RCC 7860 (cell line): ENCODE measurements at regions not wholly inside any gene's neighbourhood (a gene's known extent, or its start where the extent isn't known, plus 50 kb on each side); places are given as distances from the start of the nearest gene placed in this dataset.
A peak's percentile ranks its signal among the peaks of the same experiment; 100 is the strongest.

ENCODE experiments used
- DNase-seq: peaks from one replicate; pipeline ENCODE4 v3.0.0-alpha.2; 2015; ENCODE audit warnings: low spot score
- FAIRE-seq: peaks from 2 replicates; lab custom pipeline; 2012; peaks lifted over from hg19 to GRCh38; lab: Jason Lieb, UNC

DNA sequence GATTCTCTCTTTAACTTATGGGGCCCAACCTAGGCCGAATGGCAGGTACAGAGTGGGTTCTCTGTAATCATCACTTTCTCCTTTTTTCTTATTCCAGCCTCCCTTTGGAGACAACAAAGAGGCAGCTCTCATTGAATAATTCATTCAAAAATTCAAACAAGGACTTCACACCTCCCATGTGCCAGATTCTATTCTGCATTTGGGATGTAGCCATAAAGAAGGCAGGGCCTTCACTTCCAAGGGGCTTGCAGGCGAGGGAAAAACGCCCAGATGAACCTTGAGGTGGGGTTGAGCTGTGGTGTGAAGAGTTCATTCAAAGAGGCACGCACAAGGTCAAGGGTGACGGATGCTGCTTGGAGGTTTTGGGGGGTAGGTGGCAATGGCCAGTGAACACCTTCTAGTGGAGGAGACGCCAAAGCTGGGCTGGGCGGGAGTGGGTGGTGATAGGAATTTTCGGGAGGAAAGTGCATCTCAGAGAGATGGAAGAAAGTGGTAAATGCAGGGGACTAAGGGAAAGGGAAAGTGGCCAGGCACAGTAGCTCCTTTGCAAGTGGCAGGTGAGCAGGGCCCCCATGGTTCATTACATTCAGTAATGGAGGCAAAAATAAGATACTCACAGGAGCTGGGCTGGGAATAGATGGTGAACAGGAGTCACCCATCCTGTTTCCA is 499.6 kb downstream of the MIAT start:
- no peak for FAIRE-seq
- DNase-seq, result no peak

DNA sequence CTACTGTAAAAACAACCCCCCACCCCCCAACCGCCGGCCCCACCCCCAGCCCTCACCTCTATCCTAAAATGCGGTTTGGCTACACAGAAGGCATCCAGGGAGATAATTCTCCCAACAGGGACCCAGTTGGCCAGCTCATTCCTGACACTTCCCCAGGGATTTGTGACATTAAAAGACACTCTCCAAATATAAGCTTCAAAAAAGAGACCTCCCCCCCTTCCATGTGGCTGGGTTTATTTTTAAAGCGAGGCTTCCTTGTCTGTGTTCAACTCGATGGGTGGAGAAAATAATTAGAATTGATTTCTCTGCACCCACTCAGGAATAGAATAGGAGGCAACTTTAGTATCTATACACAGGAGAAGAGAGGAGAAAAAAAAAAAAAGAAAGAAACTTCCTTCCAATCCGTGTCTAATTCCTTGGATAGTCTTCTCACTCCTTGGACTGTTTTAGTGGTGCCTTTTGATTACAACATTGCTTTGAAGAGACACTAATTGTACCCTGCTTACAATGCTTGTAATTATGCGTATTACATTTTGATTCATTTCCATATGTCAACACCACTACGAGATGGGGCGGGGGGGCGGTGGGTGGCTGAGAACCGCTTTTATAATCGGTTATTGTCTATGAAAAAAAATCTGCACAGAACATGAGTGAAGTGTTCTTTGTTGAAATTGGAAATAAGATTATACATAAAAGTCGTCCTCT is 500.4 kb downstream of the MIAT start:
- FAIRE-seq (no peak), DNase-seq (no peak)

GRCh38 chr22:27159016-27159415 is 501.6 kb downstream of the MIAT start:
- no peak for DNase-seq
- FAIRE-seq, result no peak

- DNase-seq (no peak), FAIRE-seq (no peak)
These were observed 502.4 kb downstream of the MIAT start for GRCh38 chr22:27159716-27160295.

- DNase-seq, result no peak
- FAIRE-seq, result no peak
These were observed 506.1 kb downstream of the MIAT start for GRCh38 chr22:27163162-27164137.

DNA sequence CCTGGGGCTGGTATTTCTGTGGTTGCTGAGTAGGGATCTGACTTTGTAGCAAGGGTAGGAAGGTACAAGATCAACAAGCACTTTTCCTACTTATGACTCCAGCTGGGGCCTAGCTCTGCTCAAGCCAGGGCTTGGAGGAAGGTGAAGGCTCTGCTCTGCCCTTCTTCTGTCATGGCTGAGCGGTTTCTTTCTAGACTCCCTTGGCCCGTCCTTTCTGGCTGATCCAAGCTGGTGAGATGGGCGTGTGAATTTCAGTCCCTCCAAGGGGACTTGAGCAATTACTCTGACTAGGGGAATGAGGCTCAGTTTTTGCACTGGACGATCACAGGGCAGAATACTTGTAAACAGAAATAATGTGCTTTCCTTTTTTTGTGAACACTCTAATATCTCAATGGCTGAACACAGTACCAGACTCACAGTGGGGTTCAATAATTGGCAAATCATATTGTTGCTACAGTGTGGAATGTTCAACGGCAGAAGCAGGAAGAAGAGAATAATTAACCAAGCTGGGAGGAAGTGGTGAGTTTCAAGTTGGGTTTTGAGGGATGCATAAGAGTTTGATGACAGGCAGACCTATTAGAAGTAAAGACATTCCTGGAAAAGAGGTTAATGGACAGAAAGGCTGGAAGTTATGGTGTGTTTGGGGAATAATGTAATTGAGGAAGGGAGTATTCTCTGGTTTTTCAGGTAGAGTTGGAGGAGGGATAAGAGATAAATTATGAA is 507.6 kb downstream of the MIAT start:
- FAIRE-seq (peak; percentile 96), DNase-seq (peak; percentile 82)

- FAIRE-seq, result no peak
- no peak for DNase-seq
These were observed 511.3 kb downstream of the MIAT start for GRCh38 chr22:27168681-27169080.

GRCh38 chr22:27170491-27170890 is 513.1 kb downstream of the MIAT start:
- FAIRE-seq, result peak; percentile 95
- peak; percentile 94 for DNase-seq

DNA sequence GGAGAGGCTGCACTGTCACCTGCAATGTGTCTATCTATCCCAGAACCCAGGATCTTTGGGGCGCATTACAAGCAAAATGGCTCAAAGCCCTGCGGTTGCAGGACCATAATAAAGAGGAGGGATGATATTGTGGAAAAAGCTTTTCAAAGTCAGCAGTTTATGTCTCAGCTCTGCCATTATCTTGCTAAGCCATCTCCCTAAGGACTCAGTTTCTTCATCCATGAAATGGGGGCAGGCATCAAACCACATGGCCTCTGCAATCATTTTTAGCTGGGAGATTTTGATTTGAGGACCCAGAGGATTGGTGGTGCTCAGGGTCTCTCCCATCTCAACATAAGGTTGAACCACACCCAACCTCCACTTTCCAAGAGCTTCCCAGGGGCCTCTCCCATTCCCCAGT is 513.8 kb downstream of the MIAT start:
- DNase-seq, result no peak
- FAIRE-seq, result no peak

- no peak for FAIRE-seq
These were observed 516.1 kb downstream of the MIAT start for GRCh38 chr22:27173530-27173929.

GRCh38 chr22:27175021-27175838 is 517.8 kb downstream of the MIAT start:
- DNase-seq, result no peak

More at GRCh38 chr22:27173530-27173929, 516.1 kb downstream of the MIAT start:
- DNase-seq, result no peak

DNA sequence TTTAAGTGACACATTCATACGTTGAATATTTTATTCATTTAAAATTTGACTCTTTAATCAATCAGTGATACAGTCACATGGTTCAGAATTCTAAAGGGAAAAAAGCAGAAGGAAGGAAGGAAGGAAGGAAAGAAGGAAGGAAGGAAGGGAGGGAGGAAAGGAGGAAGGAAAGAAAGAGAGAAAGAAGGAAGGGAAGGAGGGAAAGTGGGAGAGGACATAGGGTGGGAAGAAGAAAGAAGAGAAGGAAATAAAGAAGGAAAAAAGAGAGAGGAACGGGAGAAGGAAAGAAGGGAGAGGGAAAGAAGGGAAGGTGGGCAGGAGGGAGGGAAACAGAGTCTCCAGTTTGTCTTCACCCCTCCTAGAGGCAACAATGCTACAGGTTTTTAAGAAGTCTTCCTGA is 518.6 kb downstream of the MIAT start:
- DNase-seq (no peak), FAIRE-seq (no peak)

More at GRCh38 chr22:27175021-27175838, 517.8 kb downstream of the MIAT start:
- no peak for FAIRE-seq

DNA sequence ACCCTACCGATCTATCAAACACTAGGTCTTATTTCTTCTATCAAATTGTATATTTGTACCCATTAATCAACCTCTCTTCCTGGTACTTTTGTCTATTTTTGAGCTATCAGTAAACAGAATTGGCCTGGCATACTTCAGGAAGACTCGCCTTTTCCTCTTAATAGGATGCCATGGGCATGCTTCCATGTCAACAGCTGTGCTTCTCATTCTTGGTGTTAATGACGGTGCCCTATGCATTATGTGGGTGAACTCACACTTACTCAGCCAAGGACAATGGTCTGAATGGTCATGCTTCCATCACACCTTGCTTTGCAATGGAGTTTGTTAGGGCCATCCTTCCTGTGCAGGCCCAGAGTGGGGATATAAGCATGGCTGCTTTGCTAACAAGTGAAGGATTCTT is 521.8 kb downstream of the MIAT start:
- DNase-seq (no peak), FAIRE-seq (no peak)

GRCh38 chr22:27181537-27181936 is 524.1 kb downstream of the MIAT start:
- DNase-seq (no peak), FAIRE-seq (no peak)

GRCh38 chr22:27183474-27183873 is 526.1 kb downstream of the MIAT start:
- no peak for FAIRE-seq
- DNase-seq, result no peak

DNA sequence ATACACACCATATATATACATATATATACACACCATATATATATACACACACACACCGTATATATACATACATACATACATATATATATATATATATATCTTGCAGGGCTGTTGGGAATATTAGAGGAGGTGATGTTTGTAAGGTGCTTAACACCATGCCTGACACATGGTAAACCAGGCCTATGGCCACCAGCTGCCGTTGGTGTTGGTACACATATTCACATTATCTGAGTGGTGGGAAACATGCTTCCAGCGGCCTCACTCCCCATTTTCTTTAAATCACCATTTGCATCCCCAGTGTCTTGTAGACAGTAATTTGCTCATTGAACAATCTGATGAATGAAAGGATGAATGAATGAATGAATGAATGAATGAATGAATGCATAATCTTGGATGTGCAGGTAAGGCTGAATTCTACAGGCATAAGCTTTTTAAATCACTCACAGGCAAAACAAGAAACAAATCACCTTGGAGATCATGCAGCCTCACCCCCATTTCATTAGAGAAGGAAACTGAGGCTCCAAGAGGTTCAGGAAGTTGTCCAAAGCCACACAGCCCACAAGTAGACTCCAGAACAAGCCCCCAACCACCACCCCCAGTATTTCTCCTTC is 527.8 kb downstream of the MIAT start:
- no peak for FAIRE-seq

GRCh38 chr22:27185760-27186302 is 528.4 kb downstream of the MIAT start:
- FAIRE-seq, result no peak
- DNase-seq, result no peak

More for the DNA sequence above, 527.8 kb downstream of the MIAT start:
- DNase-seq, result no peak

DNA sequence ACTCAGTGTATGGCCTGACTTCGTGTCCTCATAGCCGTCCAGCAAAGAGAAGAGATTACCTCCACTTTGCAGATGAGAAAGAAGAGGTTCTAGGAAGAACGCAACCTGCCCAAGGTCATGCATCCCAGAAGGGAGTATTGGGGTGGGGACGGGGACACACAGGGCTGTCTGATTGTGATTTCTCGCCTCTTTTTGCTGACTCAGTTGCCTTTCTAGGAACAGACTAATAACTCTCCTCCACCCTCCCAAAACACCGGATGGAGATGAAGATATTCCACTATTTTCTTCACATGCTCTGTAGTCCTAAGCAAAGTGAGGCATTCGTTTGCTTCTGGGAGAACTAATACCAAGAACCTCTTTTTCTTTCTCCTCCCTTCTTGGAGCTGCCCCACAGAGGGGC is 529.3 kb downstream of the MIAT start:
- FAIRE-seq (no peak), DNase-seq (no peak)
